H1 (cell line): ENCODE measurements at regions not wholly inside any gene's neighbourhood (a gene's known extent, or its start where the extent isn't known, plus 50 kb on each side); places are given as distances from the start of the nearest gene placed in this dataset.
"Not testable (repeated sequence)": the region's sequence is repeated elsewhere in the genome, so short reads cannot be mapped to it uniquely, and the experiment has no call there.

ENCODE experiments used
- BACH1 ChIP-seq: IDR thresholded peaks from 2 replicates; pipeline ENCODE4 v1.6.1; 2012; ENCODE audit warnings: low read length, improper control_type of control experiment
- EP300 ChIP-seq, 2 experiments: IDR thresholded peaks; 1 replicate in 1 of 2; 2 replicates in 1 of 2; pipeline ENCODE4 v1.6.1; 2011 to 2012; ENCODE audit warnings: low read depth in 2 of 2, low read length in 2 of 2, mild to moderate bottlenecking in 2 of 2, borderline replicate concordance in 1 of 2, inconsistent platforms in 1 of 2, moderate library complexity in 1 of 2
- EZH2 ChIP-seq: fragments of 200-600 bp; sonication (generic); IDR thresholded peaks from 2 replicates; pipeline ENCODE4 v1.7.1; 2012; ENCODE audit warnings: low read depth, mild to moderate bottlenecking, moderate library complexity, low read length, inconsistent platforms; ENCODE audit not compliant: severe bottlenecking
- TAF1 ChIP-seq: IDR thresholded peaks from 2 replicates; pipeline ENCODE4 v1.6.1; 2011; ENCODE audit warnings: mild to moderate bottlenecking, low read depth, low read length
- TF ChIP-seq, protein P1 (sequence below), 3 experiments: IDR thresholded peaks; 1 replicate in 2 of 3; 2 replicates in 1 of 3; pipeline versions ENCODE4 v1.5.1 to v1.6.1; 2011; ENCODE audit warnings: low read length in 3 of 3, mild to moderate bottlenecking in 3 of 3, inconsistent platforms in 2 of 3, low read depth in 1 of 3, moderate library complexity in 1 of 3; ENCODE audit not compliant: insufficient read depth in 1 of 3; ENCODE audit errors: control extremely low read depth in 1 of 3

DNA sequence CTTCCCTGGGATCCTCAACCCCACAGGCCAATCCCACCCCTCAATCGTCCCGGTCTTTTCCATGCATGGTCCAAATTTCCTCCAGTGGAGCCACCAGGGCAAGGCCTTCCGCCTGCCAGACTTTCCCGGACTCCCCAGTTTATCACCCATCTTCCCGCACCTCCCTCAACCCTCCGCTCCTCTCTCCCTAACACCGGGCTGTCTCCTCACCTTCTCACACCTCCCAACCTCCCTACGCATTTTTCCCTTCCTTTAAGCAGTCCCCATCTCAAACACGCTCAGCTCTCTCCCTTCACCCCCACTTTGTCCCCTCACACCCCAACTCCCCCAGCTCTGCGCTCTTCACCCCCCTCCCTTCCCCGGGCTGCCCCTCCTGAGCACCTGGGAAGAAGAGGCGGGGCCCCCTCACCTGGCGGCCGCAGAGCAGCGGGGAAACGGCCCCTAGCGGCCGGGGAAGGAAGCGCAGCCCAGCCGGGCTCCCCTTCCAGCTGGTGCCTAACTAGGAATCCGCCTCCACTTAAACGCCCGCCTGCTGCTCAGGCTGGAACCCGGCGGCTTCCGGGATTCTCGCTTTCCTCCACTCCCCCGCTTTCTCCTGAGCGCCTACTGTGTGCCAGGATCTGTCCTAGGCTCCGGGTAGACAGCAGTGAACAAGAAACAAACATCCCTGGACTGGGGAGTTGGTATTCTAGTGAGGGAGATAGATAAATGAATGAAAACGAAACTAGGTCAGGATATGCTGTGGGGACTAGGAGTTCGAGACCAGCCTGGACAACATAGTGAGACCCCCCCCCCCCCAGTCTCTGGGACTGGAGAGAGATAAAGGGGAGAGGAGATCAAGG, 126.7 kb downstream of the CRLF3 start:
- not testable (repeated sequence) for TF ChIP-seq BACH1, EZH2, TAF1
- TF ChIP-seq, protein P1, sequence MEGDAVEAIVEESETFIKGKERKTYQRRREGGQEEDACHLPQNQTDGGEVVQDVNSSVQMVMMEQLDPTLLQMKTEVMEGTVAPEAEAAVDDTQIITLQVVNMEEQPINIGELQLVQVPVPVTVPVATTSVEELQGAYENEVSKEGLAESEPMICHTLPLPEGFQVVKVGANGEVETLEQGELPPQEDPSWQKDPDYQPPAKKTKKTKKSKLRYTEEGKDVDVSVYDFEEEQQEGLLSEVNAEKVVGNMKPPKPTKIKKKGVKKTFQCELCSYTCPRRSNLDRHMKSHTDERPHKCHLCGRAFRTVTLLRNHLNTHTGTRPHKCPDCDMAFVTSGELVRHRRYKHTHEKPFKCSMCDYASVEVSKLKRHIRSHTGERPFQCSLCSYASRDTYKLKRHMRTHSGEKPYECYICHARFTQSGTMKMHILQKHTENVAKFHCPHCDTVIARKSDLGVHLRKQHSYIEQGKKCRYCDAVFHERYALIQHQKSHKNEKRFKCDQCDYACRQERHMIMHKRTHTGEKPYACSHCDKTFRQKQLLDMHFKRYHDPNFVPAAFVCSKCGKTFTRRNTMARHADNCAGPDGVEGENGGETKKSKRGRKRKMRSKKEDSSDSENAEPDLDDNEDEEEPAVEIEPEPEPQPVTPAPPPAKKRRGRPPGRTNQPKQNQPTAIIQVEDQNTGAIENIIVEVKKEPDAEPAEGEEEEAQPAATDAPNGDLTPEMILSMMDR (IDR thresholded peaks at IDR 0.05; ENCODE audit: control extremely low read depth in 1 of 3, insufficient read depth in 1 of 3, low read depth in 1 of 3, low read length in 3 of 3): peak; percentile 67 to 77 (median 67)
- TF ChIP-seq EP300 (IDR thresholded peaks at IDR 0.05; ENCODE audit: borderline replicate concordance in 1 of 2, low read depth in 2 of 2, low read length in 2 of 2): peak in 1 of 2 experiments; percentile 13; a peak in 1 of 3 replicates
